AG09309 (cell line): ENCODE measurements at regions not wholly inside any gene's neighbourhood (a gene's known extent, or its start where the extent isn't known, plus 50 kb on each side); places are given as distances from the start of the nearest gene placed in this dataset.
"Not testable (repeated sequence)": the region's sequence is repeated elsewhere in the genome, so short reads cannot be mapped to it uniquely, and the experiment has no call there.

Source experiments
- DNase-seq: peaks from one replicate; pipeline ENCODE4 v3.0.0-alpha.2; 2010; ENCODE audit warnings: low read depth
- H3K4me3 ChIP-seq: 2 replicates; pipeline ENCODE4 v1.5.1; 2011; ENCODE audit warnings: mild to moderate bottlenecking, low read depth, low read length, moderate library complexity; ENCODE audit not compliant: control insufficient read depth
- TF ChIP-seq, protein P1 (sequence below): IDR thresholded peaks from 2 replicates; pipeline ENCODE4 v1.5.1; 2011; ENCODE audit warnings: mild to moderate bottlenecking, low read depth, low read length, inconsistent platforms; ENCODE audit not compliant: insufficient read depth, control insufficient read depth; ENCODE audit errors: missing control alignments

DNA sequence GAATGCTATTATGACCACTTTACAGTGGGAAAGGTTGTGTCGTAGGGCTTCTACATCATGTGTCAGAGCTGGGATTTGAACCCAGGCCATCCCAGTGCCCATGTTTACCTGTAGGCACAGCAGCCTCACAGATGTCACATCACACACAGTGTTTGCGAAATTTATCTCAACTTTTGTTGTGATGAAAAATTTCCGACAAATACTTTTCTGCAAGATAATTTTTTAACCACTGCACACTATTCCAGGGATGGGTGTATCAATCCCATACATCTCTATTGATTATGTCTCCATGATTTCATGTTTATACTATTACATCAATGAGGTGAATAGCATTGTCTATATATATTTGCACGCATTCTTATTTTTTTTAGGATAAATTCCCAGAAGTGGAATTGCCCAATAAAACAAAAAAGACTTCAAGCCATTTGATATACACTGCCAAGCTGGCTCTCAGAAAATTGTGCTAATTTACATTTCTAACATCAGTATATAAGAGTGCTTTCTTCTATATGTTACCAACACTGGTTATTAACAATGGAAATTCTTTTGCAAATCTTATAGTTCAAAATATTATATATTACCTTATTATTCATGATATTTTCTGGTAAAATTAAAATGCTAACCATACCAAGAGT lies 189.1 kb upstream of the ZNF217 start:
- no peak for DNase-seq
- no peak overlapping the region for H3K4me3 ChIP-seq
- TF ChIP-seq, protein P1, sequence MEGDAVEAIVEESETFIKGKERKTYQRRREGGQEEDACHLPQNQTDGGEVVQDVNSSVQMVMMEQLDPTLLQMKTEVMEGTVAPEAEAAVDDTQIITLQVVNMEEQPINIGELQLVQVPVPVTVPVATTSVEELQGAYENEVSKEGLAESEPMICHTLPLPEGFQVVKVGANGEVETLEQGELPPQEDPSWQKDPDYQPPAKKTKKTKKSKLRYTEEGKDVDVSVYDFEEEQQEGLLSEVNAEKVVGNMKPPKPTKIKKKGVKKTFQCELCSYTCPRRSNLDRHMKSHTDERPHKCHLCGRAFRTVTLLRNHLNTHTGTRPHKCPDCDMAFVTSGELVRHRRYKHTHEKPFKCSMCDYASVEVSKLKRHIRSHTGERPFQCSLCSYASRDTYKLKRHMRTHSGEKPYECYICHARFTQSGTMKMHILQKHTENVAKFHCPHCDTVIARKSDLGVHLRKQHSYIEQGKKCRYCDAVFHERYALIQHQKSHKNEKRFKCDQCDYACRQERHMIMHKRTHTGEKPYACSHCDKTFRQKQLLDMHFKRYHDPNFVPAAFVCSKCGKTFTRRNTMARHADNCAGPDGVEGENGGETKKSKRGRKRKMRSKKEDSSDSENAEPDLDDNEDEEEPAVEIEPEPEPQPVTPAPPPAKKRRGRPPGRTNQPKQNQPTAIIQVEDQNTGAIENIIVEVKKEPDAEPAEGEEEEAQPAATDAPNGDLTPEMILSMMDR: no peak

DNA sequence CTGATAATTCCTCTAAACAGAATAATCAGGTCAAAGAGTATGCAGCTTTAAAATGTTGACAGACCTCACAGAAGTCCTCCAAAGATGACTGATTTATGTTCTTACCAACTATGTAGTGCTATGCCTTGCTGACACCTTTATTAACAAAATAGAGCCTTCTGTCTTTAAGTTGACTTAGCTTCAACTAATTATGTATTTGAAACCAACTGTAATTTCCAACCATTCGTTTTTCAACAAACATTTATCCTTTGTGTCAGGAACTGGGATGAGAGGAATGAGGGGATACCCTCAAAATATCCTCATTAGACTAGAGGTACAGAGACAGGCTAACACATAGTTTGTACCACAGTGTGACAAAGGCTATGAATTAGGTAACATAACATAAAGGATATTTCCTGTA lies 186.2 kb upstream of the ZNF217 start:
- DNase-seq: no peak
- no peak overlapping the region for H3K4me3 ChIP-seq
- TF ChIP-seq, protein P1: no peak

DNA sequence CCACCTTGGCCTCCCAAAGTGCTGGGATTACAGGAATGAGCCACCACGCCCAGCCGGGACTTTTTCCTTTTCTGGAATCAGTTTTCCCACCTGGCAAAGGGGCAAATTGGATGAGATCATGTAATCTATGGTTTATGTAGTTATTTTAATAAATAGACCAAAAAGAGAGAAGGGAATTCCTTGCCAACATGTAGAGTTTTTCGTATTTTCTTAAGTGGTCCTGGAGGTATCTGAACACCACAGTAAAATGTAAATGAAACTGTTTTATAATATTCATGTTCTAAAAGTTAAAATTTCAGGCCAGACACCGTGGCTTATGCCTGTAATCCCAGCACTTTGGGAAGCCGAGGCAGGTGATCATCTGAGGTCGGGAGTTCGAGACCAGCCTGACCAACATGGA lies 185.1 kb upstream of the ZNF217 start:
- H3K4me3 ChIP-seq: no peak overlapping the region
- TF ChIP-seq, protein P1: no peak
- no peak for DNase-seq

DNA sequence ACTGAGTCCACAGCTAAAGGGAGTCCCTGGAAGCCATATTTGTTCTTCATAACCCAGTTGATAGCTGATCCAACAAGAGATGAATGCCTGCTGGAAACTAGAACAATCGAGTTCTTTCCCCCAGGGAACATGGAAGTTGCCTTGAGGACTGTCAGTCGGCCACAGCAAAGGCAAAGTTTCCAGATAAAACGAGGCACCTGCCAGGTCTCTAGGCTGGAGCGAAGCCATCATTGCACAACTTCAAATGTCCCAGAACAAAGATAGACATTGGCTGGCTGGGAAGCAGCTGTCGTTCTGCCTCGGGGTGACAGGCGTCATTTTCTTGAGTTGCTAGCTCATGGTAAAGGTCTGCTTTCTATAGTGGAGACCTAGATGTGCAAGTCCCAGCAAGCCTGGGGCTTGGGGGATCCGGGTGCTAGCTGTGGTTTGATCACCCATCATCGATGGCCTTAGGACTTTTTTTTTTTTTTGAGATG lies 184.4 kb upstream of the ZNF217 start:
- DNase-seq: no peak
- TF ChIP-seq, protein P1: no peak
- no peak overlapping the region for H3K4me3 ChIP-seq

DNA sequence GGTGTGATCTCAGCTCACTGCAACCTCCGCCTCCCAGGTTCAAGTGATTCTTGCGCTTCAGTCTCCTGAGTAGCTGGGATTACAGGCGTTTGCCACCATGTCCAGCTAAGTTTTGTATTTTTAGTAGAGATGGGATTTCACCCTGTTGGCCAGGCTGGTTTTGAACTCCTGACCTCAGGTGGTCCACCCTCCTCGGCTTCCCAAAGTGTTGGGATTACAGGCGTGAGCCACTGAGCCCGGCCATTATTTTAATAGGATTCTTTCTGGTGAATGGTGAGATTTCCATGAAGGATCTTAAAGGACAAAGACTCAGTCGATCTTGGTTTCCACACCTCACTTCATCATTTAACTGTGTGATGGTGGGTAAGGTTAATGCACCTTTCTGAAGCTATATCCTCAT lies 183.8 kb upstream of the ZNF217 start:
- not testable (repeated sequence) for DNase-seq, H3K4me3 ChIP-seq

DNA sequence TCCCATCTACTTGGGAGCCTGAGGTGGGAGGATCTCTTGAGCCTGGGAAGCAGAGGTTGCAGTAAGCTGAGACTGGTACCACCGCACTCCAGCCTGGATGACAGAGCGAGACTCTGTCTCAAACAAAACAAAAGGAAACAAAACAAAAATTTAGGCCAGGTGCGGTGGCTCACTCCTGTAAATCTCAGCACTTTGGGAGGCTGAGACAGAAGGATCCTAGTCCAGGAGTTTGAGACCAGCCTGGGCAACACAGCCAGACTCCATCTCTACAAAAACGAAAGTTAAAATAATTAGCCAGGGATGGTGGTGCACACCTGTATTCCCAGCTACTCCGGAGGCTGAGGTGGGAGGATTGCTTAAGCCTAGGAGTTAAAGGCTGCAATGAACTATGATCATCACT lies 183.2 kb upstream of the ZNF217 start:
- no peak overlapping the region for H3K4me3 ChIP-seq
- TF ChIP-seq, protein P1: no peak
- DNase-seq: no peak

DNA sequence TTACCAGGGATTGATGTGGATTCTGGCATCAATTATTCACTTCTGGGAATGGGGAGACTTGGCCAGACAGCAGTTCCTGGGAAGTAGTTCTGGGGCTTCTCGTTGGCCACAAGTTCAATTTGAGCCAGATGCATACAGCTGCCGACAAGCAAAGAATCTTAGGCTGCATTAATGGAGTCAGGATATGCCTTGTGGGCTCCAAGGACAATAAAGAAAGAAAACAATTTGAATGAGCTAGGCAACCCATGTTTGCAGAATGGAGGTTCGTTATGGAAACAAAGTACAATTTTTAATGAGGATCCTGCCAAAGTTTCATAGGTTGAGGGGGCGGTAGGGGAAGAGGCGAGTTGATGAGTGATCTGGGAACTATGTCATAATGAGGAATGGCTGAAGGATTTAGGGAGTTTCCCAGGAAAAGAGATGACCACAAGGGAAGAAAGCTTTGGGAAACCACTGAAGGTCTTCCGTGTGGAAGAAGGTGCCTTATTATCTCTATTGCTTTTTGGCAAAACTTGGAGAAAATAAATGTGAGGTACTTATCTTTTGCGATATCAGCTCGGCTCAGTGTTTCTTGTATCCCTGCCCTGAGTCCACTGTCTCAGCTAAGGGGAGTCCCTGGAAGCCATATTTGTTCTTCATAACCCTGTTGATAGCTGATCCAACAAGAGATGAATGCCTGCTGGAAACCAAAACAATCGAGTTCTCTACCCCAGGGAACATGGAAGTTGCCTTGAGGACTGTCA lies 181.0 kb upstream of the ZNF217 start:
- TF ChIP-seq, protein P1: no peak
- no peak overlapping the region for H3K4me3 ChIP-seq
- peak; percentile 93 for DNase-seq
